HG03039 (cell line): ENCODE measurements at regions not wholly inside any gene's neighbourhood (a gene's known extent, or its start where the extent isn't known, plus 50 kb on each side); places are given as distances from the start of the nearest gene placed in this dataset.
"Not testable (repeated sequence)": the region's sequence is repeated elsewhere in the genome, so short reads cannot be mapped to it uniquely, and the experiment has no call there.

Experiments
- ATAC-seq: cut with Tn5 transposase; IDR thresholded peaks from one replicate; pipeline ENCODE4 v1.9.1; 2021; ENCODE audit warnings: mild to moderate bottlenecking, moderate library complexity; ENCODE audit not compliant: unreplicated experiment

GRCh38 chr1:104646233-104646632, 896.5 kb downstream of the AMY1C start:
- ATAC-seq, result no peak

GRCh38 chr1:104648269-104648691, 898.6 kb downstream of the AMY1C start:
- no peak for ATAC-seq

GRCh38 chr1:104664374-104664773, 914.7 kb downstream of the AMY1C start:
- not testable (repeated sequence) for ATAC-seq

GRCh38 chr1:104665300-104665699, 915.6 kb downstream of the AMY1C start:
- ATAC-seq, result no peak

GRCh38 chr1:104671684-104672353, 922.1 kb downstream of the AMY1C start:
- no peak for ATAC-seq

GRCh38 chr1:104699433-104699832, 949.7 kb downstream of the AMY1C start:
- no peak for ATAC-seq

- ATAC-seq, result no peak
These were observed 953.0 kb downstream of the AMY1C start for GRCh38 chr1:104702731-104703130.

- ATAC-seq, result no peak
These were observed 957.0 kb downstream of the AMY1C start for GRCh38 chr1:104706631-104707147.

- no peak for ATAC-seq
These were observed 969.1 kb downstream of the AMY1C start for GRCh38 chr1:104718752-104719151.

GRCh38 chr1:104720741-104721140, 971.0 kb downstream of the AMY1C start:
- no peak for ATAC-seq

GRCh38 chr1:104726917-104727316, 977.2 kb downstream of the AMY1C start:
- ATAC-seq, result no peak

- ATAC-seq, result no peak
These were observed 984.2 kb downstream of the AMY1C start for GRCh38 chr1:104733866-104734265.

GRCh38 chr1:104745875-104746274, 996.2 kb downstream of the AMY1C start:
- no peak for ATAC-seq

- no peak for ATAC-seq
These were observed 997.3 kb downstream of the AMY1C start for GRCh38 chr1:104746994-104747393.

GRCh38 chr1:104760017-104760416, 1010.3 kb downstream of the AMY1C start:
- peak; percentile 92 for ATAC-seq

- no peak for ATAC-seq
These were observed 1012.4 kb downstream of the AMY1C start for GRCh38 chr1:104761961-104762570.

- peak; percentile 77 for ATAC-seq
These were observed 1015.4 kb downstream of the AMY1C start for GRCh38 chr1:104765085-104765484.

GRCh38 chr1:104768466-104768865, 1018.8 kb downstream of the AMY1C start:
- ATAC-seq, result no peak

- ATAC-seq, result no peak
These were observed 1030.9 kb downstream of the AMY1C start for GRCh38 chr1:104780470-104781078.

- no peak for ATAC-seq
These were observed 1036.0 kb downstream of the AMY1C start for GRCh38 chr1:104785575-104786187.

- no peak for ATAC-seq
These were observed 1038.3 kb downstream of the AMY1C start for GRCh38 chr1:104787866-104788510.
